ENCODE measurements at regions not wholly inside any gene's neighbourhood (a gene's known extent, or its start where the extent isn't known, plus 50 kb on each side); places are given as distances from the start of the nearest gene placed in this dataset.

- TF ChIP-seq ZNF274 (IDR thresholded peaks at IDR 0.05; ENCODE audit: low read depth, low read length) (no peak), YY1 (IDR thresholded peaks at IDR 0.05; ENCODE audit: insufficient read depth, insufficient read length) (no peak), SUZ12 (IDR thresholded peaks at IDR 0.05; ENCODE audit: extremely low read depth, insufficient read depth, insufficient read length) (no peak)
Measured at GRCh38 chr2:40758401-40759155, 306.7 kb upstream of the SLC8A1 start.

All from NT2/D1 (cell line).